ENCODE measurements at regions not wholly inside any gene's neighbourhood (a gene's known extent, or its start where the extent isn't known, plus 50 kb on each side); places are given as distances from the start of the nearest gene placed in this dataset.
A peak's percentile ranks its signal among the peaks of the same experiment; 100 is the strongest.
"Not testable (repeated sequence)": the region's sequence is repeated elsewhere in the genome, so short reads cannot be mapped to it uniquely, and the experiment has no call there.

GRCh38 chr19:29873801-29874575 is 62.2 kb downstream of the CCNE1 start:
- DNase-seq (ENCODE audit: extremely low spot score), result no peak
- 46% methylated on average over 26 of the region's 40 CpGs for WGBS
- H3K27ac ChIP-seq (replicated peaks in 1 of 4), result no peak overlapping the region

GRCh38 chr19:29875931-29876330 is 64.1 kb downstream of the CCNE1 start:
- Histone ChIP-seq H3K4me1 (peaks cover 18 to 42% (median 36%) of the 10 kb centered on the region in 4 donors), H3K9me3 (no peaks in the 10 kb centered on the region), H3K27me3 (peaks cover 0 to 52% (median 12%) of the 10 kb centered on the region in 4 donors), H3K36me3 (no peaks in the 10 kb centered on the region), H3K27ac (replicated peaks in 1 of 4) (no peak overlapping the region), H3K4me3 (no peak overlapping the region)
- TF ChIP-seq POLR2AphosphoS5 (IDR thresholded peaks at IDR 0.05), result no peak
- TF ChIP-seq EP300 (IDR thresholded peaks at IDR 0.05), result no peak
- no peak for TF ChIP-seq CTCF (IDR thresholded peaks at IDR 0.05)
- no peak for TF ChIP-seq POLR2A (IDR thresholded peaks at IDR 0.05; ENCODE audit: low read depth)
- no peak for DNase-seq (ENCODE audit: extremely low spot score)
- intact Hi-C loops (cut with DNase I), result no loop called here
- WGBS, result 89% methylated on average over 7 of the region's 7 CpGs

More at GRCh38 chr19:29873801-29874575, 62.2 kb downstream of the CCNE1 start:
- Histone ChIP-seq H3K36me3 (no peaks in the 10 kb centered on the region), H3K9me3 (no peaks in the 10 kb centered on the region), H3K4me3 (peak overlapping the region; percentile 52 to 63 (median 54)), H3K27me3 (peaks cover 0 to 44% (median 12%) of the 10 kb centered on the region in 4 donors), H3K4me1 (peaks cover 18 to 42% (median 36%) of the 10 kb centered on the region in 4 donors)
- intact Hi-C loops (cut with DNase I), result loop anchor here (5.0 kb wide), 1 partner anchor 102 kb away; no protein-coding TSS in a partner anchor
- TF ChIP-seq CTCF (IDR thresholded peaks at IDR 0.05) (peak in 1 of 3 experiments; percentile 36), EP300 (IDR thresholded peaks at IDR 0.05) (no peak)

GRCh38 chr19:29876414-29876813 is 64.6 kb downstream of the CCNE1 start:
- WGBS, result 56% methylated on average over 6 of the region's 6 CpGs

GRCh38 chr19:29876908-29877307 is 65.1 kb downstream of the CCNE1 start:
- WGBS, result 90% methylated on average over 4 of the region's 4 CpGs

More at GRCh38 chr19:29876414-29876813, 64.6 kb downstream of the CCNE1 start:
- H3K9me3 ChIP-seq, result no peaks in the 10 kb centered on the region
- H3K27ac ChIP-seq (replicated peaks in 1 of 4), result no peak overlapping the region
- DNase-seq (ENCODE audit: extremely low spot score), result no peak
- H3K4me1 ChIP-seq, result peaks cover 18 to 42% (median 36%) of the 10 kb centered on the region in 4 donors
- TF ChIP-seq EP300 (IDR thresholded peaks at IDR 0.05), result no peak
- TF ChIP-seq POLR2A (IDR thresholded peaks at IDR 0.05; ENCODE audit: low read depth), result no peak
- no peak for TF ChIP-seq CTCF (IDR thresholded peaks at IDR 0.05)
- no peak for TF ChIP-seq POLR2AphosphoS5 (IDR thresholded peaks at IDR 0.05)
- no peak overlapping the region for H3K4me3 ChIP-seq
- H3K27me3 ChIP-seq, result peaks cover 0 to 48% (median 12%) of the 10 kb centered on the region in 4 donors
- intact Hi-C loops (cut with DNase I), result no loop called here
- H3K36me3 ChIP-seq, result no peaks in the 10 kb centered on the region

GRCh38 chr19:29878973-29879654 is 62.9 kb upstream of the URI1 start:
- WGBS, result 75% methylated on average over 17 of the region's 17 CpGs
- intact Hi-C loops (cut with DNase I), result no loop called here

More at GRCh38 chr19:29876908-29877307, 65.1 kb downstream of the CCNE1 start:
- H3K9me3 ChIP-seq; H3K27ac ChIP-seq (replicated peaks in 1 of 4); H3K36me3 ChIP-seq; H3K4me3 ChIP-seq; DNase-seq (ENCODE audit: extremely low spot score); intact Hi-C loops (cut with DNase I): not testable (repeated sequence)
- peaks cover 18 to 42% (median 36%) of the 10 kb centered on the region in 4 donors for H3K4me1 ChIP-seq
- peaks cover 0 to 43% (median 9%) of the 10 kb centered on the region in 4 donors for H3K27me3 ChIP-seq

More at GRCh38 chr19:29878973-29879654, 62.9 kb upstream of the URI1 start:
- DNase-seq (ENCODE audit: extremely low spot score), result no peak
- Histone ChIP-seq H3K36me3 (no peaks in the 10 kb centered on the region), H3K4me1 (peaks cover 6 to 21% (median 15%) of the 10 kb centered on the region in 4 donors), H3K4me3 (no peak overlapping the region), H3K27me3 (peaks cover 0 to 30% (median 0%) of the 10 kb centered on the region in 4 donors), H3K27ac (replicated peaks in 1 of 4) (no peak overlapping the region), H3K9me3 (no peaks in the 10 kb centered on the region)
- TF ChIP-seq EP300 (IDR thresholded peaks at IDR 0.05) (no peak), POLR2AphosphoS5 (IDR thresholded peaks at IDR 0.05) (no peak), POLR2A (IDR thresholded peaks at IDR 0.05; ENCODE audit: low read depth) (no peak), CTCF (IDR thresholded peaks at IDR 0.05) (no peak)

Measured in esophagus muscularis mucosa (tissue), 4 donors.